Kidney epithelial cell (primary cell): ENCODE measurements at regions not wholly inside any gene's neighbourhood (a gene's known extent, or its start where the extent isn't known, plus 50 kb on each side); places are given as distances from the start of the nearest gene placed in this dataset.
"Not testable (repeated sequence)": the region's sequence is repeated elsewhere in the genome, so short reads cannot be mapped to it uniquely, and the experiment has no call there.

Experiments
- DNase-seq: peaks from one replicate; pipeline ENCODE4 v3.0.0-alpha.2; 2010; ENCODE audit warnings: low read depth
- H3K27me3 ChIP-seq: 2 replicates; pipeline ENCODE4 v1.6.0; 2011; ENCODE audit warnings: low read length; ENCODE audit not compliant: control insufficient read depth, insufficient read depth
- H3K36me3 ChIP-seq: 2 replicates; pipeline ENCODE4 v1.5.1; 2011; ENCODE audit warnings: low read length; ENCODE audit not compliant: control insufficient read depth, insufficient read depth
- H3K4me3 ChIP-seq: 2 replicates; pipeline ENCODE4 v1.5.1; 2011; ENCODE audit warnings: low read depth, mild to moderate bottlenecking, control low read depth, low read length
- TF ChIP-seq, protein P1 (sequence below): IDR thresholded peaks from 2 replicates; pipeline ENCODE4 v1.5.1; 2011; ENCODE audit warnings: mild to moderate bottlenecking, moderate library complexity, low read length, control low read depth, inconsistent platforms; ENCODE audit not compliant: insufficient read depth, poor library complexity, severe bottlenecking

DNA sequence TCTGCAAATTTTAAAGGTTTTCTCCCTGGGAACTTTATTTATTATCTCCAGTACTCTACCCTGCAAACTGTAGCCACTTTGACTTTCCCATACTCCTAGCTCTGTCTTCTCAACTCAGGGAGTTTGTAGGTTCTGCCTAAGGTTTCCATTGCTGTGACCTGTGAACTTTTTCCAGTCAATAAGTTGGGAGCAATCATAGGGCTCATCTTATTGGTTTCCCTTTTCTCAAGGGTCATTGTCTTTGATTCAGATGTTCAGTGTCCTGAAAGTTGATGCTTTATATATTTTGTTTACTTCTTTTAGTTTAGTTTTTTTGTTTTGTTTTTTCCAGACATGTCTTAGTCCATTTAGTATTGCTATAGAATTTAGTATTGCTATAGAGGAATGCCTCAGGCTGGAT, 85.3 kb upstream of the NUDT6 start:
- Histone ChIP-seq H3K4me3 (no peak overlapping the region), H3K27me3 (no peaks in the 10 kb centered on the region), H3K36me3 (no peaks in the 10 kb centered on the region)
- DNase-seq: no peak
- TF ChIP-seq, protein P1, sequence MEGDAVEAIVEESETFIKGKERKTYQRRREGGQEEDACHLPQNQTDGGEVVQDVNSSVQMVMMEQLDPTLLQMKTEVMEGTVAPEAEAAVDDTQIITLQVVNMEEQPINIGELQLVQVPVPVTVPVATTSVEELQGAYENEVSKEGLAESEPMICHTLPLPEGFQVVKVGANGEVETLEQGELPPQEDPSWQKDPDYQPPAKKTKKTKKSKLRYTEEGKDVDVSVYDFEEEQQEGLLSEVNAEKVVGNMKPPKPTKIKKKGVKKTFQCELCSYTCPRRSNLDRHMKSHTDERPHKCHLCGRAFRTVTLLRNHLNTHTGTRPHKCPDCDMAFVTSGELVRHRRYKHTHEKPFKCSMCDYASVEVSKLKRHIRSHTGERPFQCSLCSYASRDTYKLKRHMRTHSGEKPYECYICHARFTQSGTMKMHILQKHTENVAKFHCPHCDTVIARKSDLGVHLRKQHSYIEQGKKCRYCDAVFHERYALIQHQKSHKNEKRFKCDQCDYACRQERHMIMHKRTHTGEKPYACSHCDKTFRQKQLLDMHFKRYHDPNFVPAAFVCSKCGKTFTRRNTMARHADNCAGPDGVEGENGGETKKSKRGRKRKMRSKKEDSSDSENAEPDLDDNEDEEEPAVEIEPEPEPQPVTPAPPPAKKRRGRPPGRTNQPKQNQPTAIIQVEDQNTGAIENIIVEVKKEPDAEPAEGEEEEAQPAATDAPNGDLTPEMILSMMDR: no peak

DNA sequence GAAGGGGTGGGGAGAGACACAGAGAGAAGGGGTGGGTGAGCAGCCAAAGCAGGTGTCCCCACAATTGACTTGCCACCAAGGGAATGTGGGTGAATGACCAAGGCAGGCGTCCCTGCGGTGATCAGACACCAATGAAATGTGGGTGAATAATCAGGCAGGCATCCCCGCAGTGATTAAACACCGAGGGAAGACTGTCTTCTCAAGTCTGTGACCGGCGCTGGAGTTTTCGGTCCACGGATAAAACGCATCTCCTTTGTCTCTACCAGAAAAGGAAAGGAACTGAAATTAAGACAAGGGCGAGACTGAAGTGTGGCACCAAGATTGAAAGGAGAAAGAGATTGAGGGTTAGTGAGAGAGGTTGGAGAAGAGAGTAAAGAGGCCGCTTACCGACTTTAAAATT, 90.0 kb upstream of the NUDT6 start:
- not testable (repeated sequence) for H3K4me3 ChIP-seq, H3K36me3 ChIP-seq, H3K27me3 ChIP-seq, DNase-seq

DNA sequence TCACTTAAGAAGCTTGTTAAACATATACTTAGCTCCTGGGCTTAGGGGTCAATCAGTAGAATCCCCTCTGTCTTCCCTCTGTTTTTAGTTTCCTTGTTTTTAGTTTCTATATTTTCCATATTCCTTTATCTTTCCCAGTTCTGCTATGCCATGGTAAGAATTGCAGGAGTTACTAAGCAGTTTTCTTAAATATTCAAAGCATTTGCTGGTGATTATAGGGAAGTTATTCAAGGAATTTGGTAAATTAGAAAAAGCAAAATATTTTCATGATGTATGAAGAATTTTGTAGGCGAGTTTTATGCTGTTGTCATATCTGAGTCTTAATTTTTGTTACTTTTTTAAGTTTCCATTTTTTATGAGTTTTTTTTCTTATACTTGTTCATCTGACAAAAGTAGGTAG, 91.6 kb upstream of the NUDT6 start:
- Histone ChIP-seq H3K4me3 (no peak overlapping the region), H3K36me3 (no peaks in the 10 kb centered on the region), H3K27me3 (no peaks in the 10 kb centered on the region)
- TF ChIP-seq, protein P1: no peak
- DNase-seq: no peak

DNA sequence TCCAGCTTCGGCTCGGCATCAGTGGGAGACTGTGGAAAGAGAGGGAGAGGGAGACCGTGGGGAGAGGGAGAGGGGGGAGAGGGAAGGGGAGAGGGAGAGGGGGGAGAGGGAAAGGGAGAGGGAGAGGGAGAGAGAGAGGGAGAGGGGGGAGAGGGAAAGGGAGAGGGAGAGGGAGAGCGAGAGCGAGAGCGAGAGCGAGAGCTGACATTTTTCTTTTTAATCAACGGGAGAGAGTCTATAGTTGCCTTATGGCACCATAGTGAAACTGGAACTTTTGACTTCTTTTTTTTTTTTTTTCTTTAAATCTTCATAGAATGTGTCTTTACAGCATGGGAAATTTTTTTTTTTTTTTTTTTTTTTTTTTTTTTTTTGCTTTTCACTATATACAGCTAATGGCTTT, 94.7 kb upstream of the NUDT6 start:
- Histone ChIP-seq H3K36me3 (no peaks in the 10 kb centered on the region), H3K27me3 (no peaks in the 10 kb centered on the region), H3K4me3 (no peak overlapping the region)
- DNase-seq: no peak
- TF ChIP-seq, protein P1: no peak

DNA sequence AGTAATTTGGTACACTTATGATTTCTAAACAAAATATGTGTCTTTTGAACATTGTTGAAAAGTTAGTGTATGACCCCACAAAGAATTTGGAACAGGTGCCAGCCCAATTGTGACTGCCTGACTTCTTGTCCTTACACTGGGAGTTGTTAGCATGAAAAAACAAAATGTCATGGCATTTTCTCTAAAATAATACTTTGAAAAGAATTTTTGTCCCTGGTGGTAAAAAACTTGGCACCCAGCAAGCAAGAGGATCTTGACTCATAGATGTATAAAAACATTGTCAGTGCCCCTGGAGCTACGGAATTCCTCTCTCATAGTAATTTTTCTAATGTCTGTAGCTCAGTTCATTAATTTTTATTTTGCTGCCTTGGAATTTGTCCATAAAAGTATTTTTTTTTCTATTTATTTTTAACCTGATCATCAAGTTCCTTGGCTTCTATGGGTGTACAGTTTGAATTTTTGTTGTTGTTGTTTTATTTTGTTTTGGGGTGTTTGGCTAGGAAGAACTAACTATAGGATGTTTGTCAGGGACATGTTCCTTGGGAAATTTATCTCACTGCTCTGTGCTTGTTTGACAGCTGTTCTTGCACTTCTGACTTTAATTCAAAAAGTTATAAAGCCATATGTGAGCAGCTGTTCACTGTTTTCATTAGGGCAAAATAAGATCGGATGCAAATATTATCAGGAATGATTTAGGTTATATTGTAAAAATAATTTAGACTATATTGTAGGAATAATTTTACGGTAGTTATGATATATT, 95.4 kb upstream of the NUDT6 start:
- DNase-seq: no peak
- TF ChIP-seq, protein P1: no peak

DNA sequence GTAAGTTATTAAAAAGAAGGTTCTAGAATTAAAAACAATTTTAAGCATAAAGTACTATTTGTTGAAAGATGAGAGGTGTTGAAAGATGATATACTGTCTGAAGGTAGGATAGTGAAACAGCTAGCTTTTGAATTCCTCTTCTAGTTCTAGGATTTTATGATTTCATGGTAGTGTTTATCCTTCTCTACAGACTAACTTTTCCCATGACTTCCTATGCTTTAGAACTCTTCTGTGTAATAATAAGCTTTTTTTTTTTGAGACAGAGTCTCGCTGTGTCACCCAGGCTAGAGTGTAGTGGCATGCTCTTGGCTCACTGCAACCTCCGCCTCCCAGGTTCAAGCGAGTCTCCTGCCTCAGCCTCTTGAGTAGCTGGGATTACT, 96.0 kb upstream of the NUDT6 start:
- Histone ChIP-seq H3K4me3 (no peak overlapping the region), H3K27me3 (no peaks in the 10 kb centered on the region), H3K36me3 (no peaks in the 10 kb centered on the region)
- DNase-seq: no peak
- TF ChIP-seq, protein P1: no peak

More for the DNA sequence above, 95.4 kb upstream of the NUDT6 start:
- Histone ChIP-seq H3K36me3 (no peaks in the 10 kb centered on the region), H3K4me3 (no peak overlapping the region), H3K27me3 (no peaks in the 10 kb centered on the region)
